MCF 10A (cell line): ENCODE measurements at regions not wholly inside any gene's neighbourhood (a gene's known extent, or its start where the extent isn't known, plus 50 kb on each side); places are given as distances from the start of the nearest gene placed in this dataset.
A peak's percentile ranks its signal among the peaks of the same experiment; 100 is the strongest.

ENCODE experiments used
- BruUV-seq: library from RNA; stranded (reverse); fragments of 400-500 nt; replicated peaks from 2 replicates; lab custom pipeline; 2021; lab: Mats Ljungman, UMichigan
- CTCF ChIA-PET: fragments of 300-600 bp; sonication (Branson Sonifier 250); formaldehyde crosslinking; extraction: SDS; loops from one replicate; lab custom pipeline; 2021; ENCODE audit warnings: antibody characterized with exemption, inconsistent platforms; lab: Yijun Ruan, JAX
- POLR2A ChIA-PET: fragments of 300-600, 350-650 bp; sonication (Branson Sonifier 250); formaldehyde crosslinking; extraction: SDS; loops from one replicate; lab custom pipeline; 2020; ENCODE audit warnings: antibody characterized with exemption, inconsistent platforms; lab: Yijun Ruan, JAX
- DNase-seq: peaks from one replicate; pipeline ENCODE4 v3.0.0-alpha.2; 2018; ENCODE audit not compliant: unreplicated experiment
- H3K27ac Mint-ChIP-seq: one replicate; pipeline ENCODE4 v1.8.0; 2022; ENCODE audit warnings: mild to moderate bottlenecking, low read depth, mixed read lengths; ENCODE audit not compliant: unreplicated experiment
- H3K27me3 Mint-ChIP-seq: one replicate; pipeline ENCODE4 v1.8.0; 2022; ENCODE audit warnings: mixed read lengths; ENCODE audit not compliant: insufficient read depth, unreplicated experiment
- H3K36me3 Mint-ChIP-seq: one replicate; pipeline ENCODE4 v1.8.0; 2022; ENCODE audit warnings: mild to moderate bottlenecking, moderate library complexity, mixed read lengths; ENCODE audit not compliant: insufficient read depth, unreplicated experiment
- H3K4me1 Mint-ChIP-seq: one replicate; pipeline ENCODE4 v1.8.0; 2022; ENCODE audit warnings: mixed read lengths; ENCODE audit not compliant: insufficient read depth, unreplicated experiment
- H3K4me3 Mint-ChIP-seq: one replicate; pipeline ENCODE4 v1.8.0; 2022; ENCODE audit warnings: mild to moderate bottlenecking, moderate library complexity, mixed read lengths; ENCODE audit not compliant: unreplicated experiment
- H3K9me3 Mint-ChIP-seq: one replicate; pipeline ENCODE4 v1.8.0; 2022; ENCODE audit warnings: mixed read lengths; ENCODE audit not compliant: unreplicated experiment
- CTCF ChIP-seq: fragments of 200-600 bp; IDR thresholded peaks from one replicate; pipeline ENCODE4 v1.8.0; 2022; ENCODE audit warnings: antibody characterized with exemption, mild to moderate bottlenecking; ENCODE audit not compliant: unreplicated experiment
- intact Hi-C: fragments of 100-400 bp; cut with micrococcal nuclease; formaldehyde crosslinking; loops from 2 replicates; pipeline ENCODE4 v1.14.1; 2022

GRCh38 chr5:125277494-125278154 lies 531.2 kb upstream of the ZNF608 start:
- peaks cover 19% of the 10 kb centered on the region for H3K4me1 Mint-ChIP-seq
- H3K4me3 Mint-ChIP-seq = no peak overlapping the region
- intact Hi-C loops = loop anchor here (2.0 kb wide), 1 partner anchor 133 kb away; no protein-coding TSS in a partner anchor
- peak; percentile 96 for DNase-seq
- H3K9me3 Mint-ChIP-seq = no peaks in the 10 kb centered on the region
- no TSS peak for BruUV-seq
- CTCF ChIA-PET = interaction anchor here (0.6 to 1.2 kb wide), 3 partner anchors 21 to 353 kb away, joined by 3 read pairs; no protein-coding TSS in a partner anchor
- no peaks in the 10 kb centered on the region for H3K36me3 Mint-ChIP-seq
- peak overlapping the region; percentile 61 for H3K27ac Mint-ChIP-seq
- no peak for TF ChIP-seq CTCF
- POLR2A ChIA-PET = interaction anchor here (0.6 to 2.5 kb wide), 7 partner anchors 11 to 281 kb away, joined by 3 to 17 read pairs (median 4); no protein-coding TSS in a partner anchor
- H3K27me3 Mint-ChIP-seq = no peaks in the 10 kb centered on the region

DNA sequence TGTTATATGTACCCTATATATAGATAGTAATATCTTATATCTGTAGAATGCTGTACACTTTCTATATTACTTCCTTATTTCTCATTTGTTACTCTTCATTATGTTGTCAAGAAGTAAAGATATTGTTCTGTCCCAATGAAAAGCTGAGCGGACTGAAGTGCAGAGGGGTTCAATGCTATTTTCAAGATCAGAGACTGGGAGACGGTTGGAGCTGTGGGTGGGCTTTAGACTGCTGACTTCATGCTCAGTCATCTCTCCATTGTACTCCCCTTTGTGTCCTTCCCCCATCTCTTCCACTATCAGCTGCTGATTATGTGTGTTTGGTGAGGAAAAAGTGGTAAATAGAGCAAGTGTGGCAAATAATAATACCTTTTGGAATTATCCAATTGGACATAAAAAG lies 532.3 kb upstream of the ZNF608 start:
- POLR2A ChIA-PET = interaction anchor here (0.8 kb wide), 2 partner anchors 32 to 133 kb away, joined by 3 to 4 read pairs; no protein-coding TSS in a partner anchor

DNA sequence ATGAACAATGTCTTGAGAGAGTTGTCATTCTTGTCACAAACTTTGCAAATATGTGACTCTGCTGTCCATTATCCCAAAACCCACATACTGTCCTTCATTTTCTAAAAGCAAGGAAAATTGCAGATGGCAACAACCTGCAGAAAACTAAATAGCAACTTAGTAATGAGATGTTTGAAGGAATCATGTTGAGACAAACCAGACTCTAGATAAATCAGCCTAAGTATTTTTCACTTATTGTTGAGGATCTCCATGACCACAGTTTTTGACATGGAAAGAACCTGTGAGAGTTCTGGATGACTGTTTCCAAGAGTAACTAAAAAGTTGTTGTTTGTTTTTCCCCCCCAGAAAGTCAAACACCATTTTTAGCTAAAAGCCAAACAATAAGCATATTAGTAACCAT lies 535.2 kb upstream of the ZNF608 start:
- no peaks in the 10 kb centered on the region for H3K36me3 Mint-ChIP-seq
- no peaks in the 10 kb centered on the region for H3K27me3 Mint-ChIP-seq
- no peak for TF ChIP-seq CTCF
- H3K9me3 Mint-ChIP-seq = no peaks in the 10 kb centered on the region
- DNase-seq = no peak
- H3K27ac Mint-ChIP-seq = no peak overlapping the region
- H3K4me3 Mint-ChIP-seq = no peak overlapping the region
- no TSS peak for BruUV-seq
- ChIA-PET CTCF (no interaction called here), POLR2A (interaction anchor here (0.6 kb wide), 1 partner anchor 626 kb away, joined by 3 read pairs; no protein-coding TSS in a partner anchor)
- peaks cover 19% of the 10 kb centered on the region for H3K4me1 Mint-ChIP-seq
- intact Hi-C loops = no loop called here

More for the DNA sequence above, 532.3 kb upstream of the ZNF608 start:
- no peak for TF ChIP-seq CTCF
- H3K9me3 Mint-ChIP-seq = no peaks in the 10 kb centered on the region
- intact Hi-C loops = no loop called here
- H3K27me3 Mint-ChIP-seq = no peaks in the 10 kb centered on the region
- H3K27ac Mint-ChIP-seq = peak overlapping the region; percentile 61
- BruUV-seq = no TSS peak
- DNase-seq = no peak
- no peaks in the 10 kb centered on the region for H3K36me3 Mint-ChIP-seq
- peaks cover 19% of the 10 kb centered on the region for H3K4me1 Mint-ChIP-seq
- CTCF ChIA-PET = interaction anchor here (0.5 to 1.2 kb wide), 2 partner anchors 133 to 1210 kb away, joined by 3 to 4 read pairs; no protein-coding TSS in a partner anchor
- no peak overlapping the region for H3K4me3 Mint-ChIP-seq

GRCh38 chr5:125283372-125283771 lies 536.9 kb upstream of the ZNF608 start:
- CTCF ChIA-PET = no interaction called here
- BruUV-seq = no TSS peak
- intact Hi-C loops = no loop called here
- Mint-ChIP-seq H3K4me1 (peaks cover 5% of the 10 kb centered on the region), H3K4me3 (no peak overlapping the region), H3K27ac (no peak overlapping the region), H3K36me3 (no peaks in the 10 kb centered on the region), H3K9me3 (no peaks in the 10 kb centered on the region), H3K27me3 (no peaks in the 10 kb centered on the region)
- DNase-seq = no peak
- POLR2A ChIA-PET = interaction anchor here (0.6 kb wide), 1 partner anchor 444 kb away, joined by 3 read pairs; no protein-coding TSS in a partner anchor
- TF ChIP-seq CTCF = no peak
